H9 (cell line): ENCODE measurements at regions not wholly inside any gene's neighbourhood (a gene's known extent, or its start where the extent isn't known, plus 50 kb on each side); places are given as distances from the start of the nearest gene placed in this dataset.

Experiments
- DNase-seq: peaks from one replicate; pipeline ENCODE4 v3.0.0-alpha.2; 2017
- H2AFZ ChIP-seq: one replicate; pipeline ENCODE4 v1.6.1; 2013; ENCODE audit warnings: mild to moderate bottlenecking, low read length, control low read depth, moderate library complexity
- H2AK5ac ChIP-seq: 2 replicates; pipeline ENCODE4 v1.6.1; 2013; ENCODE audit warnings: low read length, control low read depth, mixed read lengths; ENCODE audit not compliant: insufficient read length
- H2BK120ac ChIP-seq: one replicate; pipeline ENCODE4 v1.6.1; 2013; ENCODE audit warnings: low read depth, mild to moderate bottlenecking, low read length, control low read depth, inconsistent platforms; ENCODE audit not compliant: poor library complexity, severe bottlenecking
- H2BK12ac ChIP-seq: 2 replicates; pipeline ENCODE4 v1.6.1; 2013; ENCODE audit warnings: low read length, control low read depth, mixed read lengths, low read depth; ENCODE audit not compliant: insufficient read length
- H2BK15ac ChIP-seq: 2 replicates; pipeline ENCODE4 v1.6.1; 2013; ENCODE audit warnings: low read depth, low read length, control low read depth
- H2BK20ac ChIP-seq: one replicate; pipeline ENCODE4 v1.6.1; 2013; ENCODE audit warnings: low read depth, mild to moderate bottlenecking, low read length, control low read depth, inconsistent platforms; ENCODE audit not compliant: poor library complexity, severe bottlenecking
- H2BK5ac ChIP-seq: 2 replicates; pipeline ENCODE4 v1.6.1; 2013; ENCODE audit warnings: low read length, control low read depth, mixed read lengths; ENCODE audit not compliant: insufficient read length
- H3K14ac ChIP-seq: 2 replicates; pipeline ENCODE4 v1.6.1; 2013; ENCODE audit warnings: low read length, control low read depth; ENCODE audit not compliant: insufficient read depth
- H3K18ac ChIP-seq: 2 replicates; pipeline ENCODE4 v1.6.1; 2013; ENCODE audit warnings: low read depth, mild to moderate bottlenecking, mixed read lengths, low read length, control low read depth; ENCODE audit not compliant: insufficient read length
- H3K23ac ChIP-seq: 2 replicates; pipeline ENCODE4 v1.6.1; 2013; ENCODE audit warnings: low read length, control low read depth, mixed read lengths, low read depth; ENCODE audit not compliant: insufficient read length
- H3K23me2 ChIP-seq: 2 replicates; pipeline ENCODE4 v1.6.1; 2013; ENCODE audit warnings: low read depth, mild to moderate bottlenecking, mixed read lengths, low read length, control low read depth; ENCODE audit not compliant: insufficient read length, poor library complexity, severe bottlenecking
- H3K27ac ChIP-seq: 2 replicates; pipeline ENCODE4 v1.5.1; 2013; ENCODE audit warnings: low read length, control low read depth, mixed read lengths, low read depth; ENCODE audit not compliant: insufficient read length
- H3K27me3 ChIP-seq: 2 replicates; pipeline ENCODE4 v1.6.1; 2013; ENCODE audit warnings: low read length, control low read depth, inconsistent platforms; ENCODE audit not compliant: insufficient read depth
- H3K4ac ChIP-seq: 2 replicates; pipeline ENCODE4 v1.6.1; 2013; ENCODE audit warnings: low read depth, mild to moderate bottlenecking, control low read depth, inconsistent platforms, low read length, moderate library complexity
- H3K4me1 ChIP-seq: 2 replicates; pipeline ENCODE4 v1.6.1; 2013; ENCODE audit warnings: low read length, control low read depth, inconsistent platforms; ENCODE audit not compliant: insufficient read depth
- H3K4me2 ChIP-seq: 2 replicates; pipeline ENCODE4 v1.6.1; 2013; ENCODE audit warnings: low read length, control low read depth, mixed read lengths; ENCODE audit not compliant: insufficient read length, insufficient read depth
- H3K56ac ChIP-seq: 2 replicates; pipeline ENCODE4 v1.6.1; 2013; ENCODE audit warnings: low read depth, mild to moderate bottlenecking, mixed read lengths, low read length, control low read depth; ENCODE audit not compliant: insufficient read length
- H3K79me1 ChIP-seq: 2 replicates; pipeline ENCODE4 v1.6.1; 2013; ENCODE audit warnings: low read depth, mild to moderate bottlenecking, moderate library complexity, low read length, control low read depth, inconsistent platforms; ENCODE audit not compliant: insufficient read depth, poor library complexity, severe bottlenecking
- H3K79me2 ChIP-seq: 2 replicates; pipeline ENCODE4 v1.6.1; 2013; ENCODE audit warnings: low read length, control low read depth, inconsistent platforms; ENCODE audit not compliant: insufficient read depth
- H3K9ac ChIP-seq: 2 replicates; pipeline ENCODE4 v1.6.1; 2013; ENCODE audit warnings: low read length, control low read depth, mixed read lengths; ENCODE audit not compliant: insufficient read length; ENCODE audit errors: extremely low read depth
- H3K9me3 ChIP-seq: one replicate; pipeline ENCODE4 v1.6.1; 2013; ENCODE audit warnings: low read depth, low read length, inconsistent platforms; ENCODE audit not compliant: control insufficient read depth
- H3T11ph ChIP-seq: one replicate; pipeline ENCODE4 v1.6.1; 2013; ENCODE audit warnings: mild to moderate bottlenecking, low read length, control low read depth, inconsistent platforms
- H4K20me1 ChIP-seq: one replicate; pipeline ENCODE4 v1.6.1; 2013; ENCODE audit not compliant: control insufficient read depth, insufficient read length, insufficient read depth
- H4K5ac ChIP-seq: 2 replicates; pipeline ENCODE4 v1.6.1; 2013; ENCODE audit warnings: low read depth, mild to moderate bottlenecking, mixed read lengths, low read length, control low read depth; ENCODE audit not compliant: insufficient read length
- H4K8ac ChIP-seq: replicated peaks from 2 replicates; pipeline ENCODE4 v1.6.1; 2013; ENCODE audit warnings: low read length, control low read depth, mixed read lengths, low read depth; ENCODE audit not compliant: insufficient read length
- H4K91ac ChIP-seq: 2 replicates; pipeline ENCODE4 v1.6.1; 2013; ENCODE audit warnings: low read depth, mild to moderate bottlenecking, moderate library complexity, mixed read lengths, low read length, control low read depth; ENCODE audit not compliant: insufficient read length
- H3K27ac Mint-ChIP-seq, 3 experiments: 2 replicates in 2 of 3; 3 replicates in 1 of 3; pipeline ENCODE4 v1.8.0; 2020 to 2021; ENCODE audit warnings: mixed read lengths in 3 of 3, mild to moderate bottlenecking in 1 of 3, moderate library complexity in 1 of 3
- H3K27me3 Mint-ChIP-seq: 2 replicates; pipeline ENCODE4 v1.8.0; 2021; ENCODE audit warnings: low read depth, mild to moderate bottlenecking, moderate library complexity, mixed read lengths
- H3K36me3 Mint-ChIP-seq, 3 experiments: 2 replicates in 2 of 3; 3 replicates in 1 of 3; pipeline ENCODE4 v1.8.0; 2020 to 2021; ENCODE audit warnings: low read depth in 3 of 3, mixed read lengths in 3 of 3; ENCODE audit not compliant: insufficient read depth in 1 of 3
- H3K4me1 Mint-ChIP-seq, 2 experiments: 2 replicates each; pipeline ENCODE4 v1.8.0; 2020; ENCODE audit warnings: mixed read lengths in 2 of 2
- H3K4me3 Mint-ChIP-seq, 2 experiments: 2 replicates in 1 of 2; 3 replicates in 1 of 2; pipeline ENCODE4 v1.8.0; 2020 to 2021; ENCODE audit warnings: mild to moderate bottlenecking in 2 of 2, mixed read lengths in 2 of 2, moderate library complexity in 1 of 2
- H3K9me3 Mint-ChIP-seq, 2 experiments: 2 replicates in 1 of 2; 3 replicates in 1 of 2; pipeline ENCODE4 v1.8.0; 2020; ENCODE audit warnings: mild to moderate bottlenecking in 2 of 2, mixed read lengths in 2 of 2, moderate library complexity in 1 of 2
- CTCF ChIP-seq: fragments of 200-600 bp; sonication (generic); conservative IDR thresholded peaks from 3 replicates; pipeline ENCODE4 v1.8.0; 2021; ENCODE audit warnings: antibody characterized with exemption, mild to moderate bottlenecking
- WGBS: extraction: QIAGEN DNeasy Blood & Tissue Kit; methylation state at CpG from one replicate; pipeline ENCODE4 v1.1.7; 2013; ENCODE audit warnings: missing lambda C conversion rate, low lambda C conversion rate, mixed read lengths; ENCODE audit not compliant: insufficient read length; ENCODE audit errors: extremely low coverage; 5-methylcytosine and 5-hydroxymethylcytosine counted together

GRCh38 chr20:52321396-52321795 lies 129.8 kb upstream of the ZFP64 start:
- Histone ChIP-seq H3K27me3 (no peaks in the 10 kb centered on the region), H3K4me1 (no peaks in the 10 kb centered on the region), H3K9me3 (no peaks in the 10 kb centered on the region), H3K23me2 (no peaks in the 10 kb centered on the region), H3K79me1 (no peaks in the 10 kb centered on the region), H3K56ac (no peak overlapping the region), H3K18ac (no peak overlapping the region), H2BK12ac (no peak overlapping the region), H3K27ac (no peak overlapping the region), H2AK5ac (no peak overlapping the region), H3T11ph (no peak overlapping the region), H3K4ac (no peak overlapping the region), H3K9ac (no peak overlapping the region), H4K20me1 (no peaks in the 10 kb centered on the region), H4K91ac (no peak overlapping the region), H2BK20ac (no peak overlapping the region), H2BK120ac (no peak overlapping the region), H2BK15ac (no peak overlapping the region), H2BK5ac (no peak overlapping the region), H4K5ac (no peak overlapping the region), H3K23ac (no peak overlapping the region), H2AFZ (no peak overlapping the region), H3K79me2 (no peaks in the 10 kb centered on the region), H3K4me2 (no peak overlapping the region), H4K8ac (no peak overlapping the region), H3K14ac (no peak overlapping the region)
- Mint-ChIP-seq H3K9me3 (no peaks in the 10 kb centered on the region), H3K36me3 (no peaks in the 10 kb centered on the region), H3K27me3 (peaks cover 2% of the 10 kb centered on the region; the same call in 1 of the 2 replicates), H3K4me1 (no peaks in the 10 kb centered on the region), H3K4me3 (no peak overlapping the region), H3K27ac (no peak overlapping the region)
- TF ChIP-seq CTCF, result no peak
- WGBS, result no CpG with 5 or more reads among the region's 3 CpGs
- no peak for DNase-seq
